DND-41 (cell line): ENCODE measurements at regions not wholly inside any gene's neighbourhood (a gene's known extent, or its start where the extent isn't known, plus 50 kb on each side); places are given as distances from the start of the nearest gene placed in this dataset.

Source experiments
- ATAC-seq: fragments of 200-7000 bp; cut with Tn5 transposase; 3 replicates; pipeline ENCODE4 v1.9.1; 2021; ENCODE audit warnings: low read depth; ENCODE audit not compliant: insufficient read depth
- DNase-seq: peaks from one replicate; pipeline ENCODE4 v3.0.0-alpha.2; 2020
- H2AFZ ChIP-seq: 2 replicates; pipeline ENCODE4 v1.6.0; 2012; ENCODE audit warnings: low read depth, low read length
- H3K27ac ChIP-seq: 2 replicates; pipeline ENCODE4 v1.5.1; 2012; ENCODE audit warnings: low read length, inconsistent platforms
- H3K27me3 ChIP-seq: fragments of 200-600 bp; sonication (generic); 2 replicates; pipeline ENCODE4 v1.6.0; 2012; ENCODE audit warnings: low read length, mild to moderate bottlenecking, inconsistent platforms; ENCODE audit not compliant: insufficient read depth, poor library complexity
- H3K36me3 ChIP-seq: 2 replicates; pipeline ENCODE4 v1.5.1; 2012; ENCODE audit warnings: low read length, inconsistent platforms; ENCODE audit not compliant: insufficient read depth
- H3K4me1 ChIP-seq: 2 replicates; pipeline ENCODE4 v1.5.1; 2012; ENCODE audit warnings: mild to moderate bottlenecking, low read length; ENCODE audit not compliant: insufficient read depth
- H3K4me2 ChIP-seq: 2 replicates; pipeline ENCODE4 v1.6.0; 2012; ENCODE audit warnings: mild to moderate bottlenecking, moderate library complexity, low read length, inconsistent platforms; ENCODE audit not compliant: insufficient read depth
- H3K4me3 ChIP-seq, 2 experiments: fragments of 200-600 bp in 1 of 2; shearing (Covaris generic) in 1 of 2; 2 replicates each; pipeline ENCODE4 v1.5.1; 2012 to 2016; ENCODE audit warnings: inconsistent platforms in 2 of 2, low read length in 2 of 2, mild to moderate bottlenecking in 2 of 2, low read depth in 1 of 2, moderate library complexity in 1 of 2
- H3K79me2 ChIP-seq: 2 replicates; pipeline ENCODE4 v1.6.0; 2012; ENCODE audit warnings: low read length, inconsistent platforms; ENCODE audit not compliant: insufficient read depth
- H3K9ac ChIP-seq: 2 replicates; pipeline ENCODE4 v1.6.0; 2012; ENCODE audit warnings: low read depth, mild to moderate bottlenecking, inconsistent platforms, low read length, moderate library complexity
- H3K9me3 ChIP-seq: 2 replicates; pipeline ENCODE4 v1.5.1; 2012; ENCODE audit warnings: low read length, moderate library complexity, mild to moderate bottlenecking, inconsistent platforms; ENCODE audit not compliant: insufficient read depth, severe bottlenecking
- H4K20me1 ChIP-seq: 2 replicates; pipeline ENCODE4 v1.6.0; 2012; ENCODE audit warnings: low read length; ENCODE audit not compliant: insufficient read depth
- CTCF ChIP-seq: IDR thresholded peaks from 2 replicates; pipeline ENCODE4 v1.5.1; 2012; ENCODE audit warnings: borderline replicate concordance, low read length, moderate library complexity, mild to moderate bottlenecking; ENCODE audit not compliant: poor library complexity, severe bottlenecking; ENCODE audit errors: extremely low read depth
- EZH2 ChIP-seq: IDR thresholded peaks from 3 replicates; pipeline ENCODE4 v1.6.1; 2012; ENCODE audit warnings: borderline replicate concordance, low read depth, mild to moderate bottlenecking, moderate library complexity, low read length, inconsistent platforms; ENCODE audit not compliant: severe bottlenecking

DNA sequence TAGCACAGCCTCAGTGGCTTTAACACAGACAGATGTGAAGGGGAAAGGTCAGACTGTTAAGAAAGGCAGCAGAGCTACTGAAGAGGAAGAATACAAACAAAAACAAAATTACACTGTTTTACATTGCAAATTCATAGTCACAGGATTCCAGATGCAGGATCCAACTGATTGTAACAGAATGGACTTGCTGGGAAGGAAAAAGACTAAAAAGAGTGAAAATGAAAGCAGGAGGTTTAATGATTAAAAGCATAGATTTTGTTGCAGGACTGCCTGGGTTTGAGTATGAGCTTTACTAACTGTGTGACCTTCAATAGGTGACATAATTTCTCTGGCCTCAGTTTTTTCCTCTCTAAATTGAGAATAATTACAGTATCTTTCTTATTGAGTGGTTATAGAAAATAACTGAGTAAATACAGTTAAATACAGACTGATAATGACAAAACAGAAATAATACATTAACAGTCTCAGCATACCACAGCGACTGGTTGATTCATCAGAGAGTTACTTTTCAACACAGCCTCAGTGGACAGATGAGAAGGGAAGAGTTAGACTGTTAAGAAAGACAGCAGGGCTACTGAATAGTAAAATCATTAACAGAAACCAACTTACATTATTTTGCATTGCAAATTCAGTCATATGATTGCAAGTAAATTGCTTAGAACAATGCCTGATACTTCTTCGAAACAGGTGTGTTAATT is 704.2 kb upstream of the TENM4 start:
- no peak overlapping the region for H3K9ac ChIP-seq
- no peaks in the 10 kb centered on the region for H3K9me3 ChIP-seq
- no peak overlapping the region for H2AFZ ChIP-seq
- DNase-seq (no peak), ATAC-seq (no peak)
- H3K4me1 ChIP-seq = no peaks in the 10 kb centered on the region
- no peak overlapping the region for H3K4me3 ChIP-seq
- no peaks in the 10 kb centered on the region for H3K27me3 ChIP-seq
- H4K20me1 ChIP-seq = no peaks in the 10 kb centered on the region
- no peaks in the 10 kb centered on the region for H3K79me2 ChIP-seq
- H3K27ac ChIP-seq = no peak overlapping the region
- H3K36me3 ChIP-seq = no peaks in the 10 kb centered on the region
- no peak overlapping the region for H3K4me2 ChIP-seq
- TF ChIP-seq CTCF (no peak), EZH2 (no peak)

GRCh38 chr11:80136991-80137390 is 696.2 kb upstream of the TENM4 start:
- no peak for ATAC-seq
- H3K4me3 ChIP-seq = no peak overlapping the region

DNA sequence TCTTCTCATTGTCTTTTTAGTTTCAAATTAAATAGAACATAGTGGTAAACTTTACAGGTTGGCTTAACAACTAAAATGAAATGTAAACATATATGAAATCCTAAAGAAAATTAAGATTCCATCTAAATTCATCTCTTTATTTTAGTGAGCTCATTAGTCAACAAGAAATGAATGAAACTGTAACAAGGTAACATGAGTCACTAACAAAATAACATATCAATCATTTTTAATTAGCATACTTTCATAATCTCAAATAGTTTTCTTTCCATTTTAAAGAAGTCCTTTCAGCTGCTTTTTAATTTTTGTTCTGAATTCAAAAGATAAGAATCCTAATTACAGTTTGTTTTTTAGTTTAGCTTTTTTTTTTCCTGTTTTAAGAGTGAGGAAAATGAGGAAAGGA is 688.6 kb upstream of the TENM4 start:
- no peak for ATAC-seq
- TF ChIP-seq CTCF (no peak), EZH2 (no peak)
- no peaks in the 10 kb centered on the region for H3K79me2 ChIP-seq
- no peak overlapping the region for H2AFZ ChIP-seq
- no peaks in the 10 kb centered on the region for H3K36me3 ChIP-seq
- no peaks in the 10 kb centered on the region for H4K20me1 ChIP-seq
- no peak overlapping the region for H3K9ac ChIP-seq
- no peak overlapping the region for H3K4me2 ChIP-seq
- no peak overlapping the region for H3K4me3 ChIP-seq
- no peak overlapping the region for H3K27ac ChIP-seq
- no peak for DNase-seq
- H3K27me3 ChIP-seq = no peaks in the 10 kb centered on the region
- no peaks in the 10 kb centered on the region for H3K4me1 ChIP-seq
- no peaks in the 10 kb centered on the region for H3K9me3 ChIP-seq

More at GRCh38 chr11:80136991-80137390, 696.2 kb upstream of the TENM4 start:
- Histone ChIP-seq H4K20me1 (no peaks in the 10 kb centered on the region), H3K4me1 (no peaks in the 10 kb centered on the region), H3K36me3 (no peaks in the 10 kb centered on the region), H3K9ac (no peak overlapping the region), H2AFZ (no peak overlapping the region), H3K27me3 (no peaks in the 10 kb centered on the region), H3K4me2 (no peak overlapping the region), H3K79me2 (no peaks in the 10 kb centered on the region), H3K27ac (no peak overlapping the region), H3K9me3 (no peaks in the 10 kb centered on the region)
- TF ChIP-seq CTCF (no peak), EZH2 (no peak)
- no peak for DNase-seq
